ENCODE measurements at regions not wholly inside any gene's neighbourhood (a gene's known extent, or its start where the extent isn't known, plus 50 kb on each side); places are given as distances from the start of the nearest gene placed in this dataset.

GRCh38 chr12:124243936-124244335 is 51.0 kb upstream of the RFLNA start:
- TF ChIP-seq TOX (CRISPR knock-in tag; IDR thresholded peaks at IDR 0.05; ENCODE audit: borderline replicate concordance) (no peak), ZFP3 (CRISPR knock-in tag; IDR thresholded peaks at IDR 0.05) (no peak), ESRRG (CRISPR knock-in tag; IDR thresholded peaks at IDR 0.05) (no peak), OSR1 (CRISPR knock-in tag; IDR thresholded peaks at IDR 0.05) (no peak), ZFP30 (CRISPR knock-in tag; IDR thresholded peaks at IDR 0.05) (no peak), GLIS3 (CRISPR knock-in tag; IDR thresholded peaks at IDR 0.05) (no peak)

Data from SK-N-SH treated with all-trans-retinoic acid at 6 μM for 48 hours (cell line).